GM21360 (cell line): ENCODE measurements at regions not wholly inside any gene's neighbourhood (a gene's known extent, or its start where the extent isn't known, plus 50 kb on each side); places are given as distances from the start of the nearest gene placed in this dataset.
A peak's percentile ranks its signal among the peaks of the same experiment; 100 is the strongest.

Experiments used
- ATAC-seq: cut with Tn5 transposase; IDR thresholded peaks from one replicate; pipeline ENCODE4 v1.9.1; 2021; ENCODE audit warnings: mild to moderate bottlenecking, moderate library complexity; ENCODE audit not compliant: unreplicated experiment

GRCh38 chr4:124018383-124019317, 622.1 kb downstream of the SPRY1 start:
- peak; percentile 99 for ATAC-seq

GRCh38 chr4:124019749-124020549, 623.4 kb downstream of the SPRY1 start:
- ATAC-seq = no peak

GRCh38 chr4:124025000-124025399, 628.4 kb downstream of the SPRY1 start:
- ATAC-seq = no peak

- no peak for ATAC-seq
Measured at GRCh38 chr4:124025428-124025827, 628.8 kb downstream of the SPRY1 start.

- no peak for ATAC-seq
Measured at GRCh38 chr4:124028182-124028581, 631.6 kb downstream of the SPRY1 start.

- ATAC-seq = no peak
Measured at GRCh38 chr4:124030147-124030546, 633.6 kb downstream of the SPRY1 start.

- no peak for ATAC-seq
Measured at GRCh38 chr4:124032035-124032434, 635.4 kb downstream of the SPRY1 start.

GRCh38 chr4:124035364-124036041, 638.9 kb downstream of the SPRY1 start:
- no peak for ATAC-seq

GRCh38 chr4:124037236-124037635, 640.6 kb downstream of the SPRY1 start:
- ATAC-seq = no peak

GRCh38 chr4:124044330-124044729, 647.7 kb downstream of the SPRY1 start:
- no peak for ATAC-seq

GRCh38 chr4:124044867-124045266, 648.3 kb downstream of the SPRY1 start:
- no peak for ATAC-seq

- ATAC-seq = no peak
Measured at GRCh38 chr4:124046190-124046589, 649.6 kb downstream of the SPRY1 start.

GRCh38 chr4:124053872-124054538, 657.4 kb downstream of the SPRY1 start:
- no peak for ATAC-seq

GRCh38 chr4:124055336-124055735, 657.2 kb downstream of the ANKRD50 start:
- no peak for ATAC-seq

GRCh38 chr4:124055896-124056295, 656.6 kb downstream of the ANKRD50 start:
- ATAC-seq = no peak

- ATAC-seq = peak; percentile 68
Measured at GRCh38 chr4:124060261-124060918, 652.1 kb downstream of the ANKRD50 start.

- no peak for ATAC-seq
Measured at GRCh38 chr4:124061413-124061812, 651.1 kb downstream of the ANKRD50 start.

- ATAC-seq = no peak
Measured at GRCh38 chr4:124065422-124065821, 647.1 kb downstream of the ANKRD50 start.

- ATAC-seq = no peak
Measured at GRCh38 chr4:124065936-124066335, 646.6 kb downstream of the ANKRD50 start.

GRCh38 chr4:124066595-124066994, 645.9 kb downstream of the ANKRD50 start:
- no peak for ATAC-seq
